Uterus (tissue), 2 donors: ENCODE measurements at regions not wholly inside any gene's neighbourhood (a gene's known extent, or its start where the extent isn't known, plus 50 kb on each side); places are given as distances from the start of the nearest gene placed in this dataset.

Experiments
- CTCF ChIP-seq, 4 experiments: fragments of 200-600 bp in 2 of 4; fragments of 450-650 bp in 2 of 4; sonication (generic) in 2 of 4; IDR thresholded peaks; one replicate each; pipeline ENCODE4 v1.5.1; 2016 to 2019; ENCODE audit warnings: antibody characterized with exemption in 4 of 4, mild to moderate bottlenecking in 2 of 4, moderate library complexity in 1 of 4
- POLR2A ChIP-seq, 2 donors: fragments of 450-650 bp; IDR thresholded peaks; one replicate each; pipeline ENCODE4 v1.6.1; 2016; ENCODE audit warnings: antibody characterized with exemption in 2 of 2, mild to moderate bottlenecking in 1 of 2, moderate library complexity in 1 of 2

- TF ChIP-seq CTCF (IDR thresholded peaks at IDR 0.05) (no peak), POLR2A (IDR thresholded peaks at IDR 0.05) (no peak)
Observed at GRCh38 chr9:108606401-108606800, 249.4 kb downstream of the ACTL7B start.
